Liver (tissue), 8 donors: ENCODE measurements at regions not wholly inside any gene's neighbourhood (a gene's known extent, or its start where the extent isn't known, plus 50 kb on each side); places are given as distances from the start of the nearest gene placed in this dataset.

ENCODE experiments used
- DNase-seq: peaks from one replicate; pipeline ENCODE4 v3.0.0-alpha.2; 2017; ENCODE audit warnings: low spot score
- H3K27ac ChIP-seq, 2 donors: one replicate each; pipeline ENCODE4 v1.7.0; 2013; ENCODE audit warnings: inconsistent platforms in 2 of 2, low read length in 2 of 2, control low read depth in 1 of 2, low read depth in 1 of 2, mild to moderate bottlenecking in 1 of 2
- H3K27me3 ChIP-seq, 4 donors: one replicate each; pipeline versions ENCODE4 v1.6.1 to v1.7.0; 2013; ENCODE audit warnings: low read length in 3 of 4, inconsistent platforms in 1 of 4, mild to moderate bottlenecking in 1 of 4, moderate library complexity in 1 of 4; ENCODE audit not compliant: control insufficient read depth in 4 of 4, insufficient read depth in 4 of 4
- H3K36me3 ChIP-seq, 4 donors: one replicate each; pipeline versions ENCODE4 v1.6.1 to v1.7.0; 2013; ENCODE audit warnings: low read length in 3 of 4, mild to moderate bottlenecking in 3 of 4, low read depth in 1 of 4, moderate library complexity in 1 of 4; ENCODE audit not compliant: control insufficient read depth in 4 of 4, insufficient read depth in 3 of 4
- H3K4me1 ChIP-seq, 4 donors: one replicate each; pipeline versions ENCODE4 v1.6.1 to v1.7.0; 2013; ENCODE audit warnings: low read length in 3 of 4, mild to moderate bottlenecking in 3 of 4, moderate library complexity in 1 of 4; ENCODE audit not compliant: control insufficient read depth in 4 of 4, insufficient read depth in 4 of 4
- H3K4me3 ChIP-seq, 3 donors: one replicate each; pipeline versions ENCODE4 v1.6.1 to v1.7.0; 2013; ENCODE audit warnings: low read length in 3 of 3, control low read depth in 1 of 3, low read depth in 1 of 3, mild to moderate bottlenecking in 1 of 3
- H3K9ac ChIP-seq, 2 donors: one replicate each; pipeline ENCODE4 v1.7.0; 2013; ENCODE audit warnings: low read length in 2 of 2, mild to moderate bottlenecking in 2 of 2, moderate library complexity in 2 of 2, control low read depth in 1 of 2, low read depth in 1 of 2
- H3K9me3 ChIP-seq, 4 donors: one replicate each; pipeline versions ENCODE4 v1.6.1 to v1.7.0; 2013; ENCODE audit warnings: low read length in 3 of 4; ENCODE audit not compliant: control insufficient read depth in 4 of 4
- EGR1 ChIP-seq, 2 donors: IDR thresholded peaks; 2 replicates each; pipeline ENCODE4 v1.6.1; 2016 to 2018; ENCODE audit warnings: antibody characterized with exemption in 2 of 2, low read depth in 2 of 2
- FOXA1 ChIP-seq: IDR thresholded peaks from 2 replicates; pipeline ENCODE4 v1.6.1; 2016; ENCODE audit warnings: antibody characterized with exemption
- FOXA2 ChIP-seq: IDR thresholded peaks from 2 replicates; pipeline ENCODE4 v1.6.1; 2016; ENCODE audit warnings: antibody characterized with exemption
- GABPA ChIP-seq, 2 donors: IDR thresholded peaks in 1 of 2; conservative IDR thresholded peaks in 1 of 2; 2 replicates each; pipeline ENCODE4 v1.6.1; 2016; ENCODE audit warnings: antibody characterized with exemption in 2 of 2, mild to moderate bottlenecking in 1 of 2, moderate library complexity in 1 of 2
- HNF4A ChIP-seq, 2 donors: conservative IDR thresholded peaks; 2 replicates each; pipeline ENCODE4 v1.6.1; 2016; ENCODE audit warnings: antibody characterized with exemption in 2 of 2, mild to moderate bottlenecking in 2 of 2
- HNF4G ChIP-seq: IDR thresholded peaks from 2 replicates; pipeline ENCODE4 v1.6.1; 2016; ENCODE audit warnings: antibody characterized with exemption
- JUND ChIP-seq, 2 donors: IDR thresholded peaks; 2 replicates each; pipeline ENCODE4 v1.6.1; 2016; ENCODE audit warnings: antibody characterized with exemption in 2 of 2
- NR2F2 ChIP-seq: IDR thresholded peaks from 2 replicates; pipeline ENCODE4 v1.6.1; 2016; ENCODE audit warnings: antibody characterized with exemption
- RXRA ChIP-seq, 2 donors: IDR thresholded peaks; 2 replicates each; pipeline ENCODE4 v1.6.1; 2017 to 2018; ENCODE audit warnings: antibody characterized with exemption in 2 of 2, mild to moderate bottlenecking in 1 of 2
- TAF1 ChIP-seq: conservative IDR thresholded peaks from 2 replicates; pipeline ENCODE4 v1.6.1; 2016; ENCODE audit warnings: antibody characterized with exemption, mild to moderate bottlenecking
- YY1 ChIP-seq: IDR thresholded peaks from 2 replicates; pipeline ENCODE4 v1.6.1; 2016; ENCODE audit warnings: antibody characterized with exemption, mild to moderate bottlenecking
- WGBS: extraction: QIAGEN DNeasy Blood & Tissue Kit; methylation state at CpG from one replicate; pipeline ENCODE4 v1.1.7; 2013; 5-methylcytosine and 5-hydroxymethylcytosine counted together
- TF ChIP-seq, protein P1 (sequence below): fragments of 150-350 bp; IDR thresholded peaks from 2 replicates; pipeline ENCODE4 v1.5.1; 2017; ENCODE audit warnings: improper control_type of control experiment, low read depth, low read length; ENCODE audit not compliant: missing input control
- TF ChIP-seq, protein P2 (sequence below): IDR thresholded peaks from 2 replicates; pipeline ENCODE4 v1.6.1; 2016; ENCODE audit warnings: antibody characterized with exemption
- TF ChIP-seq, protein P3 (sequence below): IDR thresholded peaks from 2 replicates; pipeline ENCODE4 v1.6.1; 2016; ENCODE audit warnings: antibody characterized with exemption
- TF ChIP-seq, protein P4 (sequence below): IDR thresholded peaks from 2 replicates; pipeline ENCODE4 v1.6.1; 2016; ENCODE audit warnings: antibody characterized with exemption, mild to moderate bottlenecking
- TF ChIP-seq, protein P5 (sequence below): IDR thresholded peaks from 2 replicates; pipeline ENCODE4 v1.6.1; 2016; ENCODE audit warnings: antibody characterized with exemption
- donor health status: healthy.
- donor health status: healthy.
- donor health status: healthy.
- donor health status: healthy.
- donor health status: healthy.

DNA sequence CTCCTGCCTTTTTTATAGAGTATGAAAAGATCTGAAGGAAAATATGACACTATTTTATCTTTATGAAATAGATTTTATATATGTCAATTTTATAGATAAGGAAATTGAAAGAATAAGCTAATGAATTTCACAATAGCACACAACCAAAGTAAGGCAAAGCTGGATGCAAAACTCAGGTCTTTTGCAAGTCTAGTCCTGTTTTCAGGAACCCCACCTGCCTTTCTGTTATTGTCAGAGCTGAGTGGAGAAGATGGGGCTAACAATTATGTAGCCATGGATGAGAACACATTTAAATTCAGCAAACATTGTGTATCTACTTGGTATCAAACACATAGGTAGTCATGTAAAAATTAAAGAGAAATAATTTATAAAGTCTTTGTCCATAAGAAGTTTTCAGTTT is 161.5 kb upstream of the ZEB2 start:
- no peak overlapping the region for H3K4me3 ChIP-seq
- H3K36me3 ChIP-seq, result no peaks in the 10 kb centered on the region
- no peaks in the 10 kb centered on the region for H3K4me1 ChIP-seq
- H3K9me3 ChIP-seq, result no peaks in the 10 kb centered on the region
- H3K27ac ChIP-seq, result no peak overlapping the region
- TF ChIP-seq, protein P1, sequence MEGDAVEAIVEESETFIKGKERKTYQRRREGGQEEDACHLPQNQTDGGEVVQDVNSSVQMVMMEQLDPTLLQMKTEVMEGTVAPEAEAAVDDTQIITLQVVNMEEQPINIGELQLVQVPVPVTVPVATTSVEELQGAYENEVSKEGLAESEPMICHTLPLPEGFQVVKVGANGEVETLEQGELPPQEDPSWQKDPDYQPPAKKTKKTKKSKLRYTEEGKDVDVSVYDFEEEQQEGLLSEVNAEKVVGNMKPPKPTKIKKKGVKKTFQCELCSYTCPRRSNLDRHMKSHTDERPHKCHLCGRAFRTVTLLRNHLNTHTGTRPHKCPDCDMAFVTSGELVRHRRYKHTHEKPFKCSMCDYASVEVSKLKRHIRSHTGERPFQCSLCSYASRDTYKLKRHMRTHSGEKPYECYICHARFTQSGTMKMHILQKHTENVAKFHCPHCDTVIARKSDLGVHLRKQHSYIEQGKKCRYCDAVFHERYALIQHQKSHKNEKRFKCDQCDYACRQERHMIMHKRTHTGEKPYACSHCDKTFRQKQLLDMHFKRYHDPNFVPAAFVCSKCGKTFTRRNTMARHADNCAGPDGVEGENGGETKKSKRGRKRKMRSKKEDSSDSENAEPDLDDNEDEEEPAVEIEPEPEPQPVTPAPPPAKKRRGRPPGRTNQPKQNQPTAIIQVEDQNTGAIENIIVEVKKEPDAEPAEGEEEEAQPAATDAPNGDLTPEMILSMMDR, result no peak
- TF ChIP-seq RXRA (IDR thresholded peaks at IDR 0.05) (no peak), EGR1 (IDR thresholded peaks at IDR 0.05; ENCODE audit: low read depth in 2 of 2) (no peak), TAF1 (no peak), JUND (IDR thresholded peaks at IDR 0.05) (no peak), FOXA2 (no peak), FOXA1 (no peak), HNF4G (no peak), YY1 (no peak), GABPA (IDR thresholded peaks at IDR 0.05 in 1 of 2, conservative IDR thresholded peaks at IDR 0.05 in 1 of 2) (no peak), HNF4A (conservative IDR thresholded peaks at IDR 0.05) (no peak), NR2F2 (no peak)
- TF ChIP-seq, protein P2, sequence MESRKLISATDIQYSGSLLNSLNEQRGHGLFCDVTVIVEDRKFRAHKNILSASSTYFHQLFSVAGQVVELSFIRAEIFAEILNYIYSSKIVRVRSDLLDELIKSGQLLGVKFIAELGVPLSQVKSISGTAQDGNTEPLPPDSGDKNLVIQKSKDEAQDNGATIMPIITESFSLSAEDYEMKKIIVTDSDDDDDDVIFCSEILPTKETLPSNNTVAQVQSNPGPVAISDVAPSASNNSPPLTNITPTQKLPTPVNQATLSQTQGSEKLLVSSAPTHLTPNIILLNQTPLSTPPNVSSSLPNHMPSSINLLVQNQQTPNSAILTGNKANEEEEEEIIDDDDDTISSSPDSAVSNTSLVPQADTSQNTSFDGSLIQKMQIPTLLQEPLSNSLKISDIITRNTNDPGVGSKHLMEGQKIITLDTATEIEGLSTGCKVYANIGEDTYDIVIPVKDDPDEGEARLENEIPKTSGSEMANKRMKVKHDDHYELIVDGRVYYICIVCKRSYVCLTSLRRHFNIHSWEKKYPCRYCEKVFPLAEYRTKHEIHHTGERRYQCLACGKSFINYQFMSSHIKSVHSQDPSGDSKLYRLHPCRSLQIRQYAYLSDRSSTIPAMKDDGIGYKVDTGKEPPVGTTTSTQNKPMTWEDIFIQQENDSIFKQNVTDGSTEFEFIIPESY, result no peak
- TF ChIP-seq, protein P3, sequence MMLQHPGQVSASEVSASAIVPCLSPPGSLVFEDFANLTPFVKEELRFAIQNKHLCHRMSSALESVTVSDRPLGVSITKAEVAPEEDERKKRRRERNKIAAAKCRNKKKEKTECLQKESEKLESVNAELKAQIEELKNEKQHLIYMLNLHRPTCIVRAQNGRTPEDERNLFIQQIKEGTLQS, result no peak
- TF ChIP-seq, protein P4, sequence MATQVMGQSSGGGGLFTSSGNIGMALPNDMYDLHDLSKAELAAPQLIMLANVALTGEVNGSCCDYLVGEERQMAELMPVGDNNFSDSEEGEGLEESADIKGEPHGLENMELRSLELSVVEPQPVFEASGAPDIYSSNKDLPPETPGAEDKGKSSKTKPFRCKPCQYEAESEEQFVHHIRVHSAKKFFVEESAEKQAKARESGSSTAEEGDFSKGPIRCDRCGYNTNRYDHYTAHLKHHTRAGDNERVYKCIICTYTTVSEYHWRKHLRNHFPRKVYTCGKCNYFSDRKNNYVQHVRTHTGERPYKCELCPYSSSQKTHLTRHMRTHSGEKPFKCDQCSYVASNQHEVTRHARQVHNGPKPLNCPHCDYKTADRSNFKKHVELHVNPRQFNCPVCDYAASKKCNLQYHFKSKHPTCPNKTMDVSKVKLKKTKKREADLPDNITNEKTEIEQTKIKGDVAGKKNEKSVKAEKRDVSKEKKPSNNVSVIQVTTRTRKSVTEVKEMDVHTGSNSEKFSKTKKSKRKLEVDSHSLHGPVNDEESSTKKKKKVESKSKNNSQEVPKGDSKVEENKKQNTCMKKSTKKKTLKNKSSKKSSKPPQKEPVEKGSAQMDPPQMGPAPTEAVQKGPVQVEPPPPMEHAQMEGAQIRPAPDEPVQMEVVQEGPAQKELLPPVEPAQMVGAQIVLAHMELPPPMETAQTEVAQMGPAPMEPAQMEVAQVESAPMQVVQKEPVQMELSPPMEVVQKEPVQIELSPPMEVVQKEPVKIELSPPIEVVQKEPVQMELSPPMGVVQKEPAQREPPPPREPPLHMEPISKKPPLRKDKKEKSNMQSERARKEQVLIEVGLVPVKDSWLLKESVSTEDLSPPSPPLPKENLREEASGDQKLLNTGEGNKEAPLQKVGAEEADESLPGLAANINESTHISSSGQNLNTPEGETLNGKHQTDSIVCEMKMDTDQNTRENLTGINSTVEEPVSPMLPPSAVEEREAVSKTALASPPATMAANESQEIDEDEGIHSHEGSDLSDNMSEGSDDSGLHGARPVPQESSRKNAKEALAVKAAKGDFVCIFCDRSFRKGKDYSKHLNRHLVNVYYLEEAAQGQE, result no peak
- TF ChIP-seq, protein P5, sequence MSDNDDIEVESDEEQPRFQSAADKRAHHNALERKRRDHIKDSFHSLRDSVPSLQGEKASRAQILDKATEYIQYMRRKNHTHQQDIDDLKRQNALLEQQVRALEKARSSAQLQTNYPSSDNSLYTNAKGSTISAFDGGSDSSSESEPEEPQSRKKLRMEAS, result no peak
- H3K9ac ChIP-seq, result no peak overlapping the region
- peaks cover 0 to 4% (median 0%) of the 10 kb centered on the region in 4 donors for H3K27me3 ChIP-seq
- no peak for DNase-seq

DNA sequence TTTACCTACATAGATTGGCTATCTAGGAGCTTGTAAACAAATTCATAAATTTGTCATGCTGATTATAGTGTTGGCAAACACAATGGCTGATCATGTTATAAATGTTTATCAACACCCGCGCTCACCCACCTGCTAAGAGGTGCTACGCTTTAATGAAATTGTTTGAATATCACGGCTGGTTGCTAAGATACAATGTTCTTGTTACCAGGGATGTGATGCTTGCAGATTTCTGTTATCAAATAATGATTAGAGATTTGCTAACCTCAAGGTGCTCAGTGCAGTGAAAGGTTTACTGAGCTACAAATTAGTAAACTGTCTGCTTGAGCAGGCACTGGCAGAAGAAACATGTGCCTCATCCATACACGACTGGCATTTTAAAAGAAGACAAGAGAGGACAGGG is 160.0 kb upstream of the ZEB2 start:
- TF ChIP-seq GABPA (IDR thresholded peaks at IDR 0.05 in 1 of 2, conservative IDR thresholded peaks at IDR 0.05 in 1 of 2), result no peak
- TF ChIP-seq YY1, result no peak
- TF ChIP-seq TAF1, result no peak
- TF ChIP-seq HNF4G, result no peak
- TF ChIP-seq FOXA1, result no peak
- TF ChIP-seq NR2F2, result no peak
- no peak for TF ChIP-seq FOXA2
- TF ChIP-seq, protein P5, result no peak
- no peak overlapping the region for H3K4me3 ChIP-seq
- DNase-seq, result no peak
- WGBS, result 63% methylated on average over 5 of the region's 5 CpGs
- H3K27me3 ChIP-seq, result peaks cover 0 to 4% (median 0%) of the 10 kb centered on the region in 4 donors
- no peaks in the 10 kb centered on the region for H3K4me1 ChIP-seq
- H3K9me3 ChIP-seq, result no peaks in the 10 kb centered on the region
- no peaks in the 10 kb centered on the region for H3K36me3 ChIP-seq
- H3K9ac ChIP-seq, result no peak overlapping the region
- no peak overlapping the region for H3K27ac ChIP-seq
